Brain microvascular endothelial cell (primary cell): ENCODE measurements at regions not wholly inside any gene's neighbourhood (a gene's known extent, or its start where the extent isn't known, plus 50 kb on each side); places are given as distances from the start of the nearest gene placed in this dataset.

Experiments used
- DNase-seq: peaks from one replicate; pipeline ENCODE4 v3.0.0-alpha.2; 2020
- H3K27ac ChIP-seq: fragments of 250-450 bp; sonication (Bioruptor Pico); 2 replicates; pipeline ENCODE4 v1.5.1; 2020; ENCODE audit warnings: mild to moderate bottlenecking, moderate library complexity
- H3K27me3 ChIP-seq: fragments of 250-450 bp; sonication (Bioruptor Pico); replicated peaks from 2 replicates; pipeline ENCODE4 v1.5.1; 2020; ENCODE audit warnings: mild to moderate bottlenecking
- H3K36me3 ChIP-seq: fragments of 250-450 bp; sonication (Bioruptor Pico); replicated peaks from 2 replicates; pipeline ENCODE4 v1.5.1; 2020; ENCODE audit warnings: mild to moderate bottlenecking
- H3K4me3 ChIP-seq: 2 replicates; pipeline ENCODE4 v1.5.1; 2011; ENCODE audit warnings: low read depth, mild to moderate bottlenecking, control low read depth, low read length, moderate library complexity
- in situ Hi-C: cut with HindIII; loops from 2 replicates; pipeline ENCODE4 v1.10.0; 2017; ENCODE audit warnings: low sequenced_read_pairs, low pct_ligation_motif_present
- TF ChIP-seq, protein P1 (sequence below): IDR thresholded peaks from 2 replicates; pipeline ENCODE4 v1.5.1; 2011; ENCODE audit warnings: low read depth, mild to moderate bottlenecking, moderate library complexity, low read length, control low read depth, inconsistent platforms; ENCODE audit errors: missing control alignments

DNA sequence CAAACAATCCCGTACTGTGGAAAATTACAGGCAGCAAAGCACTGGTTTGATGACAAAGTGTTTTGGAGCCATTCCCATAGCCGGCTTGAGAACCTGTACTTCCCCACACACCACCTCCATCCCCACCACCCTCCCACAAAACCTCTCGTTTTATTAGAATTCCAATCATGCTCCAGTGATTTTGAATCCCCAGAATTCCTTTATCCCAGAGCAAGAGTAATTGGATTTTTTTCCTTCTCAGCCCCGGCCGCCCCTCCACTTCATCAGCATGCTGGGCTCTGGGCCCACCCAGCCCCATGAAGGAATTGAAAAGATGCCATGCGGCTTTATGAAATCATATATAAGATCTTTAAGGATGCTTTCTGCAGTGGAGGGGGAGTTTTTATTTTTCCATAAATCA is 136.6 kb downstream of the OMA1 start:
- TF ChIP-seq, protein P1, sequence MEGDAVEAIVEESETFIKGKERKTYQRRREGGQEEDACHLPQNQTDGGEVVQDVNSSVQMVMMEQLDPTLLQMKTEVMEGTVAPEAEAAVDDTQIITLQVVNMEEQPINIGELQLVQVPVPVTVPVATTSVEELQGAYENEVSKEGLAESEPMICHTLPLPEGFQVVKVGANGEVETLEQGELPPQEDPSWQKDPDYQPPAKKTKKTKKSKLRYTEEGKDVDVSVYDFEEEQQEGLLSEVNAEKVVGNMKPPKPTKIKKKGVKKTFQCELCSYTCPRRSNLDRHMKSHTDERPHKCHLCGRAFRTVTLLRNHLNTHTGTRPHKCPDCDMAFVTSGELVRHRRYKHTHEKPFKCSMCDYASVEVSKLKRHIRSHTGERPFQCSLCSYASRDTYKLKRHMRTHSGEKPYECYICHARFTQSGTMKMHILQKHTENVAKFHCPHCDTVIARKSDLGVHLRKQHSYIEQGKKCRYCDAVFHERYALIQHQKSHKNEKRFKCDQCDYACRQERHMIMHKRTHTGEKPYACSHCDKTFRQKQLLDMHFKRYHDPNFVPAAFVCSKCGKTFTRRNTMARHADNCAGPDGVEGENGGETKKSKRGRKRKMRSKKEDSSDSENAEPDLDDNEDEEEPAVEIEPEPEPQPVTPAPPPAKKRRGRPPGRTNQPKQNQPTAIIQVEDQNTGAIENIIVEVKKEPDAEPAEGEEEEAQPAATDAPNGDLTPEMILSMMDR, result no peak
- Histone ChIP-seq H3K36me3 (no peaks in the 10 kb centered on the region), H3K27me3 (no peaks in the 10 kb centered on the region), H3K4me3 (no peak overlapping the region), H3K27ac (no peak overlapping the region)
- no peak for DNase-seq
- in situ Hi-C loops, result no loop called here

DNA sequence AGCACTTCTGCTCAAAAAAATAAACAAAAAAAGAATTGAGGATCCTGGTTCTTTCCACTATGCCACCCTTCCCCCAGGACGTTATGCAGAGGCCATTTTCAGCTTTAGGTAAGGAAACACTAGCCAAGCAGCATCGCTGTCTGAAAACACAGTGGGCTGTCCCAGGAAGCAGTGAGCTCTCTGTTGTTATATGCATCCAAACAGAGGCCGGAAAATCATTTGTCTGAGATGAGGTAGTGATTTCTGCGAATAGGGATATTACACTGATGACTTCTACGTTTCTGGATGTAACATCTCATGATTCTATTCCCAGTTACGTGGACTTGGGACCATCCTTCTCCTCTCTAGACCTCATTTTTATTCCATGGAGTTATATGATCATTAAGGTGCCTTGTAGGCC is 137.2 kb downstream of the OMA1 start:
- Histone ChIP-seq H3K4me3 (no peak overlapping the region), H3K27ac (no peak overlapping the region), H3K36me3 (no peaks in the 10 kb centered on the region), H3K27me3 (no peaks in the 10 kb centered on the region)
- TF ChIP-seq, protein P1, result no peak
- in situ Hi-C loops, result no loop called here
- no peak for DNase-seq

DNA sequence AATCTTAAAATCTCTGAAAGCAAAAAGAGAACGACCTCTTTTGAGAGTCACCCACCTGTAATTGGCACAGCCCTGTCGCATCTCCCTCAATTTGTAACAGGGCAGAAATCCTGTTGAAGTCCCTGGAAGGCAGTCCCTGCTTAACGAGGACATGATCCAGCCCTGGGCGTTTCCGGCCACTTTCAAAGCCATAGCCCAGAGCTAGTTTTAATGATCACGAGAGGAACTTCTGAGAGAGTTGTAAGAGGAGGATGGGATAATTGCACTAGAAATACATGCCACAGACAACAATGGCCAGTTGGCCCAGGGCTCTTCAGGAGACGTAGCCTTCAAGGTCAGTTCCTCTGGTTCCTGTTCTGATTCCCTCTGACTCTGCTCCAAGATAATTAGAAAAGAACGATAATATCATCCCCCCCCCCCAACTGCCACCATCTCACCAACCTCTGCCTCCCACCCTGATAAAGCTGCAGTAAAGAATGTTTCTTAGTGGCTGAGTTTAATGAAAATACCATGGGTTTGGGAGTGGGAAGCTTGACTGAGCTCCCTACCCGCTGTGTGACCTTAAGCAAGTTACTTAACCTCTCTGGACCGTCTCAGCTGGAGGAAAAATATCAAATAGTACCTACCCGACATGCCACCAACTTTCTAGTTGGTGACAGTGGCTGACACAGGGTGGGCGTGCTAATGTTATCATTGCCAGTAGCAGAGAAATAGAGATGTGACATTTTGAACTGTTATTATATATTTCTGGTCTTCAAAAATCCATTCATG is 140.0 kb downstream of the OMA1 start:
- Histone ChIP-seq H3K27me3 (no peaks in the 10 kb centered on the region), H3K36me3 (no peaks in the 10 kb centered on the region), H3K4me3 (no peak overlapping the region), H3K27ac (no peak overlapping the region)
- TF ChIP-seq, protein P1, result no peak
- in situ Hi-C loops, result no loop called here
- DNase-seq, result no peak

DNA sequence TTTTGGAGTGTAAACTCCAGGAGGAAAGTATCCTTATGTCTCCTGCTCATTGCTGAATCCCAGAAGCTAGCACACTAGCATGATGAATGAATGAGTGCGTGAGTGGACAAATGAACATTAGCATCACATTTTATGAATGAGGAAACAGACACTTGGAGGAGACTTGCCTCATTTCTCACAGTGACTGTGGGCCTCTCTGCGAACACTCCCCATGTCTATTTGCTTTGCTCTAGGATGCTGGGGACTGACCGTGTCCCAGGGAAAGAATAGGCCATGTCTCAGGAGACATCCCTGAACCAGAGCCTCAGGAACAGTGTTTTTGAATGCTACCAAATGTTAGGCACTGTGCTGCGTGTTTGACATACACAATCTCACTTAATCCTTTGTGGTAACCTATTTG is 140.9 kb downstream of the OMA1 start:
- no peak overlapping the region for H3K4me3 ChIP-seq
- TF ChIP-seq, protein P1, result no peak
- H3K27ac ChIP-seq, result no peak overlapping the region
- in situ Hi-C loops, result no loop called here
- DNase-seq, result no peak
- H3K36me3 ChIP-seq, result no peaks in the 10 kb centered on the region
- no peaks in the 10 kb centered on the region for H3K27me3 ChIP-seq

DNA sequence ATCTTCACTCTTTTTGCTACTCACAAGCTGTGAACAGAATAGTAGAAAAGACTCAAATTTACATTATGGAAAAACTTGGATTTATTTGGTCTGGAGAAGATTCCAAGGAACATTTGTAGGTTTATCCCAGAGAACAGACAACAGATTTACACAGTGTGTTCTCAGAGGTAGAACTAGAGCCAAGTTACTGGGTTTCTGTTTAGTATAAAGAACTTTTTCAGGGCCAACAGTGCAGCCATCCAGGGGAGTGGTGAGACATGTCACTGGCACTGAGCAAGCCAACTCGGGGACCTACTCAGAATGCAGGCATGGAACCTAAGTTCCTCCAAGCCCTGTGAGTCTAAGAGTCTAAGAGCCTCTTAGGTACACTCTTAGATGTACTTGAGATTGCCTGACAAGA is 142.6 kb downstream of the OMA1 start:
- Histone ChIP-seq H3K27ac (no peak overlapping the region), H3K4me3 (no peak overlapping the region), H3K27me3 (no peaks in the 10 kb centered on the region), H3K36me3 (no peaks in the 10 kb centered on the region)
- in situ Hi-C loops, result no loop called here
- TF ChIP-seq, protein P1, result no peak
- DNase-seq, result no peak

DNA sequence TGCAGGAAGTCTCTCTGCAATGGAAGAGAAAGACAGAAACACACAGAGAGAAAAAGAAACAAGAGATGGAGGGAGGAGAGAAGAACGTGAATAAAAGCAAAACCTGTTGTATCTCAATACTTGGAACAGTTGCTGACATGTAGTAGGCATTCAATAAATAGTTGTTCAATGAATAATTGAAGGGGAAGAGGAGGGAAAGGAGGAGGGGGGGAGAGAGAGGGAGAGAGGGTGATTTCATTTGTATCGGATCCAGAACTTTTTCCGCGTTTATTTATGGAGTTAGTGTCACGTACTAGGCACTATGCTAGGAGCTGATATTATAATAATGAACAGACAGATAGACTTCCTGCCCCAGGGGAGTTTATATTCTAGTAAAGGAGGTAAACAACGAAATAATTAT is 144.1 kb downstream of the OMA1 start:
- TF ChIP-seq, protein P1, result no peak
- Histone ChIP-seq H3K27me3 (no peaks in the 10 kb centered on the region), H3K36me3 (no peaks in the 10 kb centered on the region), H3K27ac (no peak overlapping the region), H3K4me3 (no peak overlapping the region)
- DNase-seq, result no peak
- in situ Hi-C loops, result no loop called here
